ENCODE measurements at regions not wholly inside any gene's neighbourhood (a gene's known extent, or its start where the extent isn't known, plus 50 kb on each side); places are given as distances from the start of the nearest gene placed in this dataset.

GRCh38 chr6:133681891-133682290 lies 207.0 kb upstream of the TCF21 start:
- TF ChIP-seq CTCF (tag by site-specific recombination; IDR thresholded peaks at IDR 0.05) (no peak), ZNF114 (tag by site-specific recombination; IDR thresholded peaks at IDR 0.05) (no peak), SETDB1 (IDR thresholded peaks at IDR 0.05; ENCODE audit: insufficient read length, low read length) (no peak), ZNF664 (tag by site-specific recombination; IDR thresholded peaks at IDR 0.05) (no peak), YY1 (tag by site-specific recombination; IDR thresholded peaks at IDR 0.05) (no peak), ZSCAN18 (tag by site-specific recombination; IDR thresholded peaks at IDR 0.05) (no peak)

Data from HEK293 (cell line).